ENCODE measurements at regions not wholly inside any gene's neighbourhood (a gene's known extent, or its start where the extent isn't known, plus 50 kb on each side); places are given as distances from the start of the nearest gene placed in this dataset.

DNA sequence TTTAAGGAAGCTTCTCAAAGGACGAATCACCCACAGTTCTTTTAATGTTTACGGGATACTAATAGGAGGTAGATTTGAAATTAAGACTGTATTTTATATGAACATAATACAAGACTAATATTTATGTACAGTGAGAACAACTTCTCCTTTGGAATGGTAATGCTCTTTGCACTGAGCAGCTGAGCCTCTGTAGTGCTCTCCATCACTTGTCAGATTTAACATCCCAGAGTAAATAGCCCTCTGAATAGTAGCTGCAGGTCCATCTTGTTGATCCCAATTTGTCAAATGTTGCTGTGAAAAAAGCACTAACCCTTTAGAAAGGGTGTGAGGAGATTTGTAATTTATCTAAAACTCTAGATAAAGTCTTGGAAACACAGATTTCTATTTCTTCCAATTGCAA, 351.4 kb upstream of the KCNMB2 start:
- H3K4me3 Mint-ChIP-seq: no peak overlapping the region
- H4K20me1 ChIP-seq (ENCODE audit: control insufficient read depth, insufficient read depth, low read length, poor library complexity, severe bottlenecking): no peaks in the 10 kb centered on the region
- no peaks in the 10 kb centered on the region for H3K27me3 ChIP-seq (replicated peaks in 1 of 4; ENCODE audit: control extremely low read depth in 1 of 4, control insufficient read depth in 3 of 4, insufficient read depth in 4 of 4, low read length in 3 of 4)
- H3K9ac ChIP-seq (ENCODE audit: low read length): no peak overlapping the region
- no peak overlapping the region for H2AFZ ChIP-seq (ENCODE audit: insufficient read depth, low read depth, low read length, poor library complexity, severe bottlenecking)
- no peak overlapping the region for H3K4me3 ChIP-seq (ENCODE audit: control extremely low read depth in 1 of 5, extremely low read depth in 1 of 5, insufficient read depth in 1 of 5, low read depth in 2 of 5, low read length in 4 of 5)
- no peak overlapping the region for H3K27ac Mint-ChIP-seq
- H3K79me2 ChIP-seq (ENCODE audit: control insufficient read depth, insufficient read depth, low read length): no peaks in the 10 kb centered on the region
- H3K27ac ChIP-seq (ENCODE audit: low read length in 2 of 2): no peak overlapping the region
- CTCF ChIA-PET: no interaction called here
- no CpG with 5 or more reads among the region's 2 CpGs for WGBS (ENCODE audit: insufficient coverage)
- no peaks in the 10 kb centered on the region for H3K4me1 Mint-ChIP-seq
- no peaks in the 10 kb centered on the region for H3K4me1 ChIP-seq (ENCODE audit: control insufficient read depth in 2 of 2, insufficient read depth in 2 of 2, low read length in 2 of 2)
- no peaks in the 10 kb centered on the region for H3K9me3 ChIP-seq (ENCODE audit: control extremely low read depth in 1 of 3, control insufficient read depth in 2 of 3, insufficient read depth in 1 of 3, low read length in 2 of 3)
- TF ChIP-seq, protein P1, sequence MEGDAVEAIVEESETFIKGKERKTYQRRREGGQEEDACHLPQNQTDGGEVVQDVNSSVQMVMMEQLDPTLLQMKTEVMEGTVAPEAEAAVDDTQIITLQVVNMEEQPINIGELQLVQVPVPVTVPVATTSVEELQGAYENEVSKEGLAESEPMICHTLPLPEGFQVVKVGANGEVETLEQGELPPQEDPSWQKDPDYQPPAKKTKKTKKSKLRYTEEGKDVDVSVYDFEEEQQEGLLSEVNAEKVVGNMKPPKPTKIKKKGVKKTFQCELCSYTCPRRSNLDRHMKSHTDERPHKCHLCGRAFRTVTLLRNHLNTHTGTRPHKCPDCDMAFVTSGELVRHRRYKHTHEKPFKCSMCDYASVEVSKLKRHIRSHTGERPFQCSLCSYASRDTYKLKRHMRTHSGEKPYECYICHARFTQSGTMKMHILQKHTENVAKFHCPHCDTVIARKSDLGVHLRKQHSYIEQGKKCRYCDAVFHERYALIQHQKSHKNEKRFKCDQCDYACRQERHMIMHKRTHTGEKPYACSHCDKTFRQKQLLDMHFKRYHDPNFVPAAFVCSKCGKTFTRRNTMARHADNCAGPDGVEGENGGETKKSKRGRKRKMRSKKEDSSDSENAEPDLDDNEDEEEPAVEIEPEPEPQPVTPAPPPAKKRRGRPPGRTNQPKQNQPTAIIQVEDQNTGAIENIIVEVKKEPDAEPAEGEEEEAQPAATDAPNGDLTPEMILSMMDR (IDR thresholded peaks at IDR 0.05): no peak
- no peak for TF ChIP-seq EZH2 (IDR thresholded peaks at IDR 0.05; ENCODE audit: borderline replicate concordance, insufficient read depth, low read depth, low read length, poor library complexity, severe bottlenecking)
- no peaks in the 10 kb centered on the region for H3K36me3 ChIP-seq (replicated peaks in 1 of 2; ENCODE audit: control extremely low read depth in 1 of 2, control insufficient read depth in 1 of 2, extremely low read depth in 1 of 2, insufficient read depth in 2 of 2, low read length in 1 of 2)
- DNase-seq (no peak), ATAC-seq (ENCODE audit: low read depth) (no peak)
- H3K9me3 Mint-ChIP-seq (ENCODE audit: insufficient read depth): peaks cover 3% of the 10 kb centered on the region
- no peak overlapping the region for H3K4me2 ChIP-seq (replicated peaks; ENCODE audit: low read depth, low read length, poor library complexity, severe bottlenecking)
- POLR2A ChIA-PET: no interaction called here
- intact Hi-C loops (cut with micrococcal nuclease): no loop called here
- peaks cover 7% of the 10 kb centered on the region for H3K27me3 Mint-ChIP-seq

DNA sequence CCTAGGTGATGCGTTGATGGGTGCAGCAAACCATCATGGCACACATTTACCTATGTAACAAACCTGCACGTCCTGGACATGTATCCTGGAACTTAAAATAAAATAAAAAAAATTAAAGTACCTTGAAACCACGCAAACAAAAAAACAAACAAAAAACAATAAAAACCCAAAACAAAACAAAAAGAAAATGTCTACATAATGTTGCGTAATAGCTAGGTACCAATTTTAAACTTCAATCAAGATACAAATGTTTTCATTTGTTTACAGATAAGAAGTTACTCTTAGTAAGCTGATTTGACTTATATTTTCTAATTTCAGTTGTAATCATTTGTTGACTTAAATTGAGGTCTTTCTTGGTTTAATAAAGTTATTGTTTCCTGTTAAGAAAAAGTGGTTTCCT, 349.6 kb upstream of the KCNMB2 start:
- Mint-ChIP-seq H3K4me3 (no peak overlapping the region), H3K4me1 (no peaks in the 10 kb centered on the region), H3K27ac (no peak overlapping the region), H3K27me3 (peaks cover 7% of the 10 kb centered on the region), H3K9me3 (ENCODE audit: insufficient read depth) (peaks cover 3% of the 10 kb centered on the region)
- no CpG with 5 or more reads among the region's 4 CpGs for WGBS (ENCODE audit: insufficient coverage)
- no peaks in the 10 kb centered on the region for H3K9me3 ChIP-seq (ENCODE audit: control extremely low read depth in 1 of 3, control insufficient read depth in 2 of 3, insufficient read depth in 1 of 3, low read length in 2 of 3)
- H3K36me3 ChIP-seq (replicated peaks in 1 of 2; ENCODE audit: control extremely low read depth in 1 of 2, control insufficient read depth in 1 of 2, extremely low read depth in 1 of 2, insufficient read depth in 2 of 2, low read length in 1 of 2): no peaks in the 10 kb centered on the region
- H2AFZ ChIP-seq (ENCODE audit: insufficient read depth, low read depth, low read length, poor library complexity, severe bottlenecking): no peak overlapping the region
- no peaks in the 10 kb centered on the region for H4K20me1 ChIP-seq (ENCODE audit: control insufficient read depth, insufficient read depth, low read length, poor library complexity, severe bottlenecking)
- H3K4me3 ChIP-seq (ENCODE audit: control extremely low read depth in 1 of 5, extremely low read depth in 1 of 5, insufficient read depth in 1 of 5, low read depth in 2 of 5, low read length in 4 of 5): no peak overlapping the region
- intact Hi-C loops (cut with micrococcal nuclease): no loop called here
- no peaks in the 10 kb centered on the region for H3K4me1 ChIP-seq (ENCODE audit: control insufficient read depth in 2 of 2, insufficient read depth in 2 of 2, low read length in 2 of 2)
- no peak overlapping the region for H3K4me2 ChIP-seq (replicated peaks; ENCODE audit: low read depth, low read length, poor library complexity, severe bottlenecking)
- H3K27me3 ChIP-seq (replicated peaks in 1 of 4; ENCODE audit: control extremely low read depth in 1 of 4, control insufficient read depth in 3 of 4, insufficient read depth in 4 of 4, low read length in 3 of 4): no peaks in the 10 kb centered on the region
- no peak for TF ChIP-seq EZH2 (IDR thresholded peaks at IDR 0.05; ENCODE audit: borderline replicate concordance, insufficient read depth, low read depth, low read length, poor library complexity, severe bottlenecking)
- TF ChIP-seq, protein P1 (IDR thresholded peaks at IDR 0.05): no peak
- ATAC-seq (ENCODE audit: low read depth) (no peak), DNase-seq (no peak)
- ChIA-PET CTCF (no interaction called here), POLR2A (no interaction called here)
- no peak overlapping the region for H3K27ac ChIP-seq (ENCODE audit: low read length in 2 of 2)
- no peak overlapping the region for H3K9ac ChIP-seq (ENCODE audit: low read length)
- H3K79me2 ChIP-seq (ENCODE audit: control insufficient read depth, insufficient read depth, low read length): no peaks in the 10 kb centered on the region
